OCI-LY1 (cell line): ENCODE measurements at regions not wholly inside any gene's neighbourhood (a gene's known extent, or its start where the extent isn't known, plus 50 kb on each side); places are given as distances from the start of the nearest gene placed in this dataset.

Experiments used
- H2AFZ ChIP-seq: fragments of 200-600 bp; sonication (generic), shearing (Covaris generic); 2 replicates; pipeline ENCODE4 v1.6.0; 2014; ENCODE audit warnings: antibody characterized with exemption, mild to moderate bottlenecking, low read length
- H3F3A ChIP-seq: fragments of 200-600 bp; sonication (generic), shearing (Covaris generic); 2 replicates; pipeline ENCODE4 v1.6.0; 2014; ENCODE audit warnings: mild to moderate bottlenecking, antibody characterized with exemption, low read length, moderate library complexity; ENCODE audit not compliant: insufficient read depth
- H3K27ac ChIP-seq: fragments of 200-600 bp; sonication (generic); 2 replicates; pipeline ENCODE4 v1.5.1; 2014; ENCODE audit warnings: low read length, mixed run types, mild to moderate bottlenecking, low read depth; ENCODE audit not compliant: poor library complexity, severe bottlenecking
- H3K27me3 ChIP-seq: fragments of 200-600 bp; sonication (generic); 2 replicates; pipeline ENCODE4 v1.6.0; 2014; ENCODE audit warnings: antibody characterized with exemption, mild to moderate bottlenecking, low read length, moderate library complexity; ENCODE audit not compliant: insufficient read depth
- H3K36me3 ChIP-seq: fragments of 200-600 bp; sonication (generic); 2 replicates; pipeline ENCODE4 v1.6.1; 2014; ENCODE audit warnings: mild to moderate bottlenecking, antibody characterized with exemption, low read length, moderate library complexity, mixed read lengths; ENCODE audit not compliant: insufficient read depth
- H3K4me1 ChIP-seq: fragments of 200-600 bp; sonication (generic); 2 replicates; pipeline ENCODE4 v1.5.1; 2014; ENCODE audit warnings: mild to moderate bottlenecking, low read length, moderate library complexity; ENCODE audit not compliant: insufficient read depth, severe bottlenecking
- H3K4me2 ChIP-seq: fragments of 200-600 bp; sonication (generic), shearing (Covaris generic); 2 replicates; pipeline ENCODE4 v1.6.1; 2014; ENCODE audit warnings: low read length
- H3K4me3 ChIP-seq: fragments of 200-600 bp; sonication (generic); 2 replicates; pipeline ENCODE4 v1.5.1; 2014; ENCODE audit warnings: low read length, low read depth, mild to moderate bottlenecking, mixed read lengths; ENCODE audit not compliant: poor library complexity, severe bottlenecking
- H3K79me2 ChIP-seq: fragments of 200-600 bp; shearing (Covaris generic); 2 replicates; pipeline ENCODE4 v1.6.1; 2016; ENCODE audit warnings: mixed run types, low read length, mixed read lengths; ENCODE audit not compliant: insufficient read depth
- H3K9ac ChIP-seq: fragments of 200-600 bp; sonication (generic), shearing (Covaris generic); 2 replicates; pipeline ENCODE4 v1.6.1; 2014; ENCODE audit warnings: mild to moderate bottlenecking, low read length, mixed read lengths
- H3K9me2 ChIP-seq: fragments of 200-600 bp; sonication (generic), shearing (Covaris generic); 2 replicates; pipeline ENCODE4 v1.6.1; 2014; ENCODE audit warnings: low read depth, mild to moderate bottlenecking, low read length, mixed read lengths
- H3K9me3 ChIP-seq: fragments of 200-600 bp; shearing (Covaris generic); 2 replicates; pipeline ENCODE4 v1.6.1; 2014; ENCODE audit warnings: low read length, mixed read lengths
- H4K20me1 ChIP-seq: fragments of 200-600 bp; sonication (generic), shearing (Covaris generic); 2 replicates; pipeline ENCODE4 v1.6.0; 2016; ENCODE audit warnings: mild to moderate bottlenecking, low read length; ENCODE audit not compliant: insufficient read depth
- CTCF ChIP-seq: fragments of 200-600 bp; sonication (generic), shearing (Covaris generic); IDR thresholded peaks from 2 replicates; pipeline ENCODE4 v1.5.1; 2017; ENCODE audit warnings: mild to moderate bottlenecking, antibody characterized with exemption, low read length, moderate library complexity, mixed read lengths
- EZH2 ChIP-seq: fragments of 200-600 bp; sonication (generic), shearing (Covaris generic); IDR thresholded peaks from 2 replicates; pipeline ENCODE4 v1.8.0; 2017; ENCODE audit warnings: borderline replicate concordance, mixed run types, mild to moderate bottlenecking, antibody characterized with exemption, low read length, moderate library complexity, mixed read lengths

DNA sequence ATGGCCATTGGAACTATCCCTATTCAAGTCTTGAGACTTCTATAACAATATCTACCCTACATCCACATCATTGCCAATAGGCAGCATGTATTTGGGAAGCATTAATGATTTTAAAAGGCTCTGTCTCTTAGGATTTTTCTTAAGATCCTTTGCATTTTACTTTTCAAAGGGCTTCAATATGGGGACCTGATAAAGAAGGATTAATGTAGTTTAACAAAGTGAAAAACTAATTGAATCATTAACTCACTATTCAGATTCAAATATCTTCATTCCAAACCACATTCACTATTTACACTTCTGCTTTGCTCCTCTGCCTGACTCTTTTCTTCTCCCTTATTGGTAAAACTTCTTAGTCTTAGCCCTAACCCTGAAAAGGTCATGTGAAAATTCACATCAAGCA, 333.0 kb downstream of the EPHA7 start:
- Histone ChIP-seq H3K9me3 (no peaks in the 10 kb centered on the region), H3K79me2 (no peaks in the 10 kb centered on the region), H3F3A (no peaks in the 10 kb centered on the region), H3K27me3 (no peaks in the 10 kb centered on the region), H4K20me1 (no peaks in the 10 kb centered on the region), H3K9ac (no peak overlapping the region), H3K4me2 (no peak overlapping the region), H3K4me3 (no peak overlapping the region), H3K27ac (no peak overlapping the region), H2AFZ (no peak overlapping the region), H3K9me2 (no peaks in the 10 kb centered on the region), H3K36me3 (no peaks in the 10 kb centered on the region), H3K4me1 (no peaks in the 10 kb centered on the region)
- TF ChIP-seq EZH2 (no peak), CTCF (no peak)

DNA sequence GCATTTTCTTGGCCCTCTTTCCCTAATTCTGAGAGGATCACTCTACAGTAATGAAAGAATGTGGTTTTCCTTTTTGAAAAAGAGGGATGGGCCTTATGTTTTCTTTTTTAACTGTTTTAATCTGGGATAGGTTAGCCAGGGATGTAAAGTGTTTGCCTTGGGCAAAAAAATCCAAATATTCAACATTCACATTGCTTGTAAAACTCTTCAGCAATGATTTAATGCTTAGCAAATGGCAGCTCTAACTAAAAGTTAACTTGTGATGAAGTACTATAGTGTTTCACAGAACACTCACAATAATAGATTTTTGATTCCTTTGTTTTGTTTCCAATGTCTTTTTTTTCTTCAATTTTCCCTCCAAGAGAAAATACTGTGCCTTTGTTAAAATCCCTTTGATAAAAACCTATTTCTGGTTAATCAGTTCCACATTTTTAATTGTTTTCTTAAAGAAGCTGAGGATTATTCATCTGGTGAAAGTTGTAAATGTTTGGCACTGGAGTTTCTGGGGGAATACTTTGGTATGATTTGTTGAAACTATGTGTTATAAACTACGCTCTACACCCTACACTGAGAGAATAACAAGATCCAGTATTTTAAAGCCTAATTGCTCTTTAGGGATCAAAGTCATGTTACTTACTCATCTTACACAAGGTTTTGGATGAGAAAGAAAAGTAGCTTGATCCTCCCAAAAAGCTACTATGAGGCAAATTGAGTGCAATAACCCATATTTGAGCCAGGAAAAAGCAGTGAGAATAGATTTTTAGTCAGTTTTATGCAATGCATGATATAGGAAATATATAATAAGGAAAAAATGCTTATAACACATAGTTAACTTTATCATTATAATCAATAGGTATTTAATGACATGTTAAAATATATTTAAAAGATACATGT, 335.8 kb downstream of the EPHA7 start:
- Histone ChIP-seq H3K27me3 (no peaks in the 10 kb centered on the region), H3K27ac (no peak overlapping the region), H3F3A (no peaks in the 10 kb centered on the region), H3K36me3 (no peaks in the 10 kb centered on the region), H2AFZ (no peak overlapping the region), H3K4me2 (no peak overlapping the region), H3K9me3 (no peaks in the 10 kb centered on the region), H4K20me1 (no peaks in the 10 kb centered on the region), H3K9ac (no peak overlapping the region), H3K4me1 (no peaks in the 10 kb centered on the region), H3K9me2 (no peaks in the 10 kb centered on the region), H3K79me2 (no peaks in the 10 kb centered on the region), H3K4me3 (no peak overlapping the region)
- TF ChIP-seq EZH2 (no peak), CTCF (no peak)

- no peaks in the 10 kb centered on the region for H3K4me1 ChIP-seq
- H2AFZ ChIP-seq: no peak overlapping the region
- no peaks in the 10 kb centered on the region for H4K20me1 ChIP-seq
- H3K27me3 ChIP-seq: no peaks in the 10 kb centered on the region
- no peaks in the 10 kb centered on the region for H3K9me2 ChIP-seq
- no peaks in the 10 kb centered on the region for H3K36me3 ChIP-seq
- no peak overlapping the region for H3K4me3 ChIP-seq
- H3K9me3 ChIP-seq: no peaks in the 10 kb centered on the region
- H3K9ac ChIP-seq: no peak overlapping the region
- no peak overlapping the region for H3K27ac ChIP-seq
- H3F3A ChIP-seq: no peaks in the 10 kb centered on the region
- no peaks in the 10 kb centered on the region for H3K79me2 ChIP-seq
- TF ChIP-seq EZH2: no peak
- TF ChIP-seq CTCF: no peak
- H3K4me2 ChIP-seq: no peak overlapping the region
These were observed 337.5 kb downstream of the EPHA7 start for GRCh38 chr6:93081901-93082300.
